ENCODE measurements at regions not wholly inside any gene's neighbourhood (a gene's known extent, or its start where the extent isn't known, plus 50 kb on each side); places are given as distances from the start of the nearest gene placed in this dataset.
A peak's percentile ranks its signal among the peaks of the same experiment; 100 is the strongest.

DNA sequence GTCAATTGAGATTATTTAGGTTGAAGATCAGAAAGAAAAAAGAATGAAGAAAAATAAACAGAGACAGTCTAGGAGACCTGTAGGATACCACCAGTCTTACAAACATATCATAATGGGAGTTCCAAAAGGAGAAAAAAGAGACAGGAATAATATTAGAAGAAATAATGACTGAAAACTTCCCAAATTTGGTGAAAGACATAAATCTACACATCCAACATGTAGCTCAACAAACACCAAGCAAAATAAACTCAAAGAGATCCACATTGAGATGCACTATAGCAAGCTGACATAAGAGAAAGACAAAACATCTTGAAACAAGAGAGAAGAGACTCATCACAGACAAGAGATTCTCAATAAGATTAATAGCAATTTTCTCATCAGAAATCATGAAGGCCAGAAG lies 274.0 kb downstream of the TFCP2L1 start:
- Histone ChIP-seq H3K4me3 (no peak overlapping the region), H3K27ac (no peak overlapping the region)

DNA sequence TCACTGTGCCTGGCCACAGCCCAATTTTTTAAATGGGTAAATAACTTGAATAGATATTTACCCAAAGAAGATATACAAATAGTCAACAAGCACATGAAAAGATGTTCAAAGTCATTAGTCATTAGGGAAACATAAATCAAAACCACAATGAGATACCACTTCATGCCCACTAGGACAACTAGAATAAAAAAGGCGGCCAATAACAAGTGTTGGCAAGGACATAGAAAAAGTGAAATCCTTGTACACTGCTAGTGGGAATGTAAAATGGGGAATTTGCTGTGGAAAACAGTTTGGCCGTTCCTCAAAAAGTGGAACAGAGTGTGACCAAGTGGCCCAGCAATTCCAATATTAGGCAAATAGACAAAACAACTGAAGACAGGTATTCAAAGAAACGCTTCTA lies 270.1 kb downstream of the TFCP2L1 start:
- Histone ChIP-seq H3K4me3 (no peak overlapping the region), H3K27ac (no peak overlapping the region)

DNA sequence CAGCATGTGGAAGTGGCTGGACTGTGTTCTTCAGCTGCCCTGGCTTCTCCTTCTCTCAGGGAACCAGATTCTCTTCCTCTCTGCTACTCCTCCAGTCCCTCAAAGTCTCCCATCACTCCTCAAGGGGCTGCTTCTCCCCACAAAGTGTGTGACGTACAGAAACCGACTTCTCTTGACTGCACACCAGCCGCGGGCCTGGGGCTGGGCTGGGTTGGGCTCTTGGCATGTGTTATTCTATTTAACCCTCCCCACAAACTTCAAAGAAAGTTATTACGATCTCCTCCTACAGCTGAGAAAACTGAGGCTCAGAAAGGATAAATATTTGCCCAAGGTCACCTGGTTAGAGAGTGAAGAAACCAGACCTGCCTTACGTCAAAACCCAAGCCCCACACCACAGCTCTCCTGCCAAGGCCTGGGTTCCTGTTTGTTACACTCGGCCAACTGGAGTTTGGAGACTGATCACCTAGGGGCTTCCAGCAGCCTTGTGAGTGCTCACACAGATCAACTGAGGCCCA lies 269.0 kb downstream of the TFCP2L1 start:
- H3K27ac ChIP-seq, result no peak overlapping the region
- no peak overlapping the region for H3K4me3 ChIP-seq

DNA sequence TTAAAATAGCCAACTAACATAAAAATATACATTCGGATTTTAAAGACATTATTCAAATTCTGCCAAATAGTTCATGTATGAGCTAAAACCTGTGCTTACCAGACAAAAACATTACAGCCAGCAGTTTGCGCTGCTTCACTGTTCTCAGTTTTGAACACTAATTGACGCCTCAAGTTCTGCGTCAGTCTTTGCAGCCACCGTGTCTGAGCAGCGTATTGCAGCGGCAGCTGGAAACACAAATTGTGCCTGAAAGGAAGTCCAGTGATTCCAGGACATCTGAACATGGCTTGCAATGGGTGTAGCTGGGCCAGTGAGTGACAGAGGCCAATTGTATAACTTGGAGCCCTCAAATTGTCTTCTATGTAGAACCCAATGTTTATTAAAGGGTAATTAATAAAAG lies 267.6 kb downstream of the TFCP2L1 start:
- Histone ChIP-seq H3K4me3 (no peak overlapping the region), H3K27ac (no peak overlapping the region)

DNA sequence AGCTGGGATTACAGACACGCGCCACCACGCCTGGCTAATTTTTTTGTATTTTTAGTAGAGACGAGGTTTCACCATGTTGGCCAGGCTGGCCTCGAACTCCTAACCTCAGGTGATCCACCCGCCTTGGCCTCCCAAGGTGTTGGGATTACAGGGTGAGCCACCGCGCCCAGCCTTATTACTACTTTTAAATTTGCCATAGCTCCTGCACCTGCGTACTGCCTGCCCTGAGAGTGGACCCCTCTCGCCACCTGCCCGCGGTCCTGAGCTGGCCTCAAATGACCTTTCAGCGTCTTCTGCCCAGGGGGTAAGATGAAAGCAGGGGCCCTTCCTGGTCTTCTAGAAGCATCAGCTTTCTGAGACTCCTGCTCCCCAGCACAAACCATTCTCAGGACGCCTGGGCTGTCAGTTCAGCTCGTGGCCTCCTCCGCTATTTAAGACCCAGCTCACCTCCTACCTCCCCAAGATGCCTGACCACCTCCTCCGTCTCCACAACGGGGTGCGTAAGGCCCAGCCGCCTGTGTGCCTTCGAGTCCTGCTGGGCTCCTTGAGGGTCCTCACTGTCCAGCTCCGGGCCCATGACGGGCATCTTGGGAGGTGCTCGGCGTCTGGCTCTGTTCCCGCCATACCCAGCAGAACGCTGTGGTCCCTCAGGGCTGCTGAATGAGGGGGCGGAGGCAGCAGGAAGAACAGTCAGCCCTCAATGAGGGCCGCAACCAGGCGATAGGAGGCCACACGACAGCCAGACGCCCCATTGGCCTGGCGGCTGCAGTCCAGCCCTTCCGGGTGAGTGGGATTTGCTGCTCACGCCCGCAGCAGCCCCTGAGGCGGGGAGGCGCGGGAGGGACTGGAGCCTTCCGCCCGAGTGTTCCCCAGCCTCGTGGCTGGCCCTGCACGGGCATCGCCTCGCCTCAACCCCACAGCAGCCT lies 266.6 kb downstream of the TFCP2L1 start:
- no peak overlapping the region for H3K4me3 ChIP-seq

DNA sequence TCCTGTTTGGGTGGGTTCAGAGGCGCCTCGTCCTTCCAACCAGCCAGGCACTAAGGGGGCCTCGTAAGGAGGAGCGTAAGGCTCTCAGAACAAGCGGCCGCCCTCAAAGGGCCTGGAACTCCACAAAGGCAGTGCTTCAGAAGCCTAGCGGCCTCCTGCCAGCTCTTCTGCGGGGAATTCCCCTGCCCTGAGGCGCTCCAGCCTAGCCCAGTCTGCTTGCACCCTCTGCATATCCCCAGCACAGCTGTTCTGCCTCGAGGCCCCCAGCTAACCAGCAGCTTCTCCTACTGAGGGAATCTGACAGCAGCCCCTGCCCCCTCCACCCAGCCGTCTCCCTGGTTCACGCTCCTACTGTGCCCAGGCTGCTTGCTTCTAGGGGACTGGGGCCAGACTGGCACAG lies 265.9 kb downstream of the TFCP2L1 start:
- Histone ChIP-seq H3K4me3 (no peak overlapping the region), H3K27ac (no peak overlapping the region)

More for the DNA sequence above, 266.6 kb downstream of the TFCP2L1 start:
- no peak overlapping the region for H3K27ac ChIP-seq

DNA sequence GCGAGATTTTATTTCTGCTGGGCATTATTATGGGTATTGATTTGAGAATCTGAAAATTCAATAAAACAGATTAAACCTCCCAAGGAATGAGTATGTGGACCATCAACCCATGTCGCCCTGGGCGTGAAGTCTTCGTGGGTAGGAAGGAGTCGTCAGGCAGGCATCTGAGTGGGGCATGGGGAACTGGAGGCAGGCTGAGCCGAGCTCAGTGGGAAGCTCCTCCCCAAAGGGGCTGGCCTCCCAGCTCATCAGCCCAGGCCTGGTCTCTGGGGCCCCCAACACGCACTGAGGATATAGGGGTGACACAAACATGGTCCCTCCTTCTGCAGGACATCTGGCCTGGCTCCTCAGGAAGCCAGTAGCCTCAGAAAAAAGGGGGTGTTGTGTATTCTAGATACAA lies 265.2 kb downstream of the TFCP2L1 start:
- Histone ChIP-seq H3K27ac (no peak overlapping the region), H3K4me3 (no peak overlapping the region)

DNA sequence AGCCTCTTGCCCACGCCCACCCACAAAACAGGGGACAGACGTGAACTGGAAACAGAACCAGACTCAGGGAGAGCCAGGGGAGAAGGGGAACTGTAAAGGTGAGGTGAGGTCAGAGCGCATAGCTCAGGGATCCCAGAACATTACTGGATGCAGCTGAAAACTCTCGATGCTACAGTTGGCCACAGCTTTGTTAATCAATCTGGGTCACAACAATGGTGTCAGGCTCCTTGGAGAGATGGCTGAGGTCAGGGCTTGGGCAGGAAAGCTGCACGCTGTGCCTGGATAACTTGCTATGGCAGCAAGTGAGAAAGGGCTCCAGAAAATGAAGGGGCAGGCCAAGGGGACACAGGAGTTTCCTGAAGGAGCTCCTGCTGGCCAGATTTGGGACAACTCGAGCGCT lies 263.3 kb downstream of the TFCP2L1 start:
- no peak overlapping the region for H3K4me3 ChIP-seq
- H3K27ac ChIP-seq, result no peak overlapping the region

DNA sequence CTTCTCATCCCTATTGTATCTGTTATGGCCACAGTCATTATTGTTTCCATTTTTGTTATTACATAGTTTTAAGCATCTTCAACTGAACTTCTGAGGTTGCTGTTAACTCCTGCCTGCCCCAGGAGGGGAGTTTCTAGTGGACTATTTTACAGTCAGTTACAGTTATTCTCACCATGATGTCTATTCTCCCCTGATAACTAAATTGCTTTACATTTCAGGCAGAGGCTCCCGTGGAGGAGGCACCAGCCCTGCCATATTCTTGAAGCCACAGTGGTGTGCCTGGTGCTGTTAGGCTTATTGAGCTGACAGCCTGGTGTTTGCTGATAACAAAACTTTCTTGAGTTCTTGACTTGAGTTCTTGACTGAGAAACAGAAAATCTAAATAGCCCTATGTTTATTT lies 256.4 kb downstream of the TFCP2L1 start:
- H3K27ac ChIP-seq, result no peak overlapping the region

DNA sequence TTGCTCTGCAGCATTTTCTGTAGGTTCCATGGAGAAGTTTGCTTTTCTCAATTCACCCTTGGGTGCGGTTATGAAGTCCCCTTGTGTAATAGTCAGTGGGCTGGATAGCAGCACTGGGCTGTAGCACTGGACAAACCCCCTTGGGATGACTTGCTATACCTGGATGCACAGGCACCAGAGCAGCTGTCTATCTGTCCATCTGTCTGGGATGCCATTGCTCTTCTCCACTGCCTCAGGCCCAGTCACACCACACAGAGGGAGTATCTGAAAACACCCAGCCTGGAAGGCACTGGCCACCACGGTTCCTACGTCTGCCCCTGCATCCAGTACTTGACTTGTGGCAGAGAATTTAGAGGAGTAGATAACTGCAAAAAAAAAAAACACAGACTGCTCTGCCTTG lies 254.5 kb downstream of the TFCP2L1 start:
- no peak overlapping the region for H3K4me3 ChIP-seq
- no peak overlapping the region for H3K27ac ChIP-seq

More for the DNA sequence above, 256.4 kb downstream of the TFCP2L1 start:
- H3K4me3 ChIP-seq, result no peak overlapping the region

DNA sequence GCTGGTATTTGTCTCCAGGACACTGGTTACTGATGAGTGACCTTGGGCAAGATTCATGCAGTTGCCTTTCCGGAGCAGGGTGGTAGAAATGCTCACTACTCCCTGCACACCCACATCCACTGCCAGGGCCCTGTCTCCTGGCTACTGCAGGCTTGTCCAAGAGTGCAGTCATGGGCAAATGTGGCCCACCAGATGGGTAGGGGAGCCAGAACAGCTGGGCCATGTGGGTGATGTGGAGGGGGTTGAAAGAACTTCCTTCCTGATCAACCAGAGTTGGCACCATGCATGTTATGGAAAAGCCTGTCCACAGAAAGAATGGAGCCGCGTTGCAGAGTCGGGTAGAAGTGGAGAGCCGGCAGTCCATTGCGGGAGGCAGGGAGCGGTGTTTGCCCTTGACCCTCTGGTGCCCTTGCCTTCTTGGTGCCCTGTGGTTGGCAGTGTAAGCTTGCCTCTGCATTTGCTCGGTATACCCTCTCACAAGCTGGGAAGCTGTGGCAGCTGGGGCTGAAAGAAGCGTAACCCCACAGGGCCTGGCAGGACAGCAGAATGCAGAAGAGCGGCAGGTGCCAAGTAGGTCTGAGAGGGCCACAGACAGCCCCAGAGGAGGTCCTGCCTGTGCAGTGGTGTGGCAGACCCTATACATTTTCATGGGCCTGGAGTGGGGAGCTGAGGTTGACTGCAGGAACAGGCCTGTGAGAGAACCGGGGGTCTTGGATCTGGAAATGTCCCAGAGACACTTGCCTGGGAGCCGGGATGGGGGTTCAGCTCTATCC lies 253.2 kb downstream of the TFCP2L1 start:
- no peak overlapping the region for H3K4me3 ChIP-seq
- H3K27ac ChIP-seq, result no peak overlapping the region

DNA sequence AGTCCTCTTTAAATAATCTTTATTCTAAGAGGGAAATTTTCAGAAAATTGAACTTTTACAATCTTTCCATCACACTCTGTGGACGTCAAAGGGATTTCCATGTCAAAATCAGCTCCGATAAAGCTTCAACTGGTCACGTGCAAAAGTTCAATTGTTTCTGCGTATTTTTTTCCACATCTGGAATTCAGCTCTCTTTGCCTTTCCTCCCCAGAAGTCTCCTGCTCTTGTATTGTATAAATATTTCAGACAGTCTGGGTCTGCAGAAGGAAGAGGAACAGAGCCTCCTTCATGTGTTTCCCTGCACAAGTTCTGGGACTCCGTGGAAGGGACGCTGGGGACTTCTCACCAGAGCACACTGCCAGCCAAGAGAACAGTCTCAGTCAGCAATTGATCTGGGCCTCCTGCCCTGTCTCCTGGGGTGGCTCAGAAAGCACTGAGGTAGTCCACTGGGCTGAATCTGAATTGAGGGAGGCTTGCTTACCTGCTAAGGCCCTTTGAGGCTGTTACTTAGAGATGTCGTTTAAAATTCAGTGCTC lies 251.5 kb downstream of the TFCP2L1 start:
- Histone ChIP-seq H3K27ac (no peak overlapping the region), H3K4me3 (no peak overlapping the region)

DNA sequence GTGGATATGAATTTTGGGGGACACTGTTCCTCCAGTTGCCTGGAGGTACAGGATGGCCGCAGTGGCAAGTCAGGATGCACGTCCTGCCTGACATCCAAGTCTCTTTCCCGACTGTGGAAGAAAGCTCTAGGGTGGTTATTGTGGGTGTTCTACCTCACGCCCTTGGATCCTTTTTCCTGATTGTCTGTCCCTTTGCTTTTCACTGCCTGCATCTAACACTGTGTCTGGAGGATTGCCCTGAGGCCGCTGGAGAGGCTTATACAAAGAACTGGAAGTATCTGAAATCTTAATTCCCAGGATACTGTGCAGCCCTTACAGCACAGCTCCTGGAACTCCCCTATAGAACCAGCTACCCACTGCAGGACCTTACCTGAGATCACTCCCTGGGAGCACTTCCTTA lies 250.5 kb downstream of the TFCP2L1 start:
- Histone ChIP-seq H3K27ac (no peak overlapping the region), H3K4me3 (no peak overlapping the region)

DNA sequence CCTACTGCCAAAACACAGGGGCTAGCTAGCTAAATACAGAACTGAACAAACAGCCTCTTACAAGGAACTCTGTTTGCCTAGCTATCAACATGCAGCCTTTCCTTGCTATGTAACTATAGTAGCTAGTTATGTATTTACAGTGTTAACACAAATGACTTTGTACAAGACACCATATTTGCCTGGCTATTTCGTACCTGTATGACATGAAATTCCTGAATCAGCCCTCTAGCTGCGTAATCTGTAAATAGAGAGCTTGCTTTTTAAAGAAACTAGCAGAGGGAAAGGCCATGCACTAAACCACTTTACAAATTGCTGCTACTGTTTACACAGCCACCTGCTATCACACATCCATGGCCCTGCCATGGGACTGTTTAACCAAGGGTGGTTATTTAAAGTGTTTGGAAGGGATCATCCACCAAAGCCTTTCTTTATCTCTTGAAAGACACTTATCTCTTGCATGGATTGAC lies 248.7 kb downstream of the TFCP2L1 start:
- H3K4me3 ChIP-seq, result no peak overlapping the region
- H3K27ac ChIP-seq, result no peak overlapping the region

DNA sequence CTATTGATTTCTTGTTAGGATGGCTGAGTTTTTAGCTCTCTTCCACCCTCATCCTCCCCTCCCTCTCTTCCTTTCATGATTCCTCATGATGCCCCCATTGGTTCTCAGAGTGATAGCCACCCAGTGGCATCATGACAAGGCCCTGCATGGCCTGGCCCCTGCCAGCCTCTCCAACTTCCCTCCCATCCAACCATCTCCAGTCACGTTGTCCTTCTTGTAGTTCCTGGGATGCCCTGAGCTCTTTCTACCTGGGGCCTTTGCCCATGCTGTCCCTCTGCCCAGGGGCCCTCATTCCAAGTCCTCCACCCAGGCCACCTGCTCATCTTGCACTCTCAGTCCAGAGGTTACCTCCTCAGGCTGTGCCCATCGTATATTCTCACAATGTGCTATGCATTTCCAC lies 247.5 kb downstream of the TFCP2L1 start:
- Histone ChIP-seq H3K4me3 (no peak overlapping the region), H3K27ac (no peak overlapping the region)

DNA sequence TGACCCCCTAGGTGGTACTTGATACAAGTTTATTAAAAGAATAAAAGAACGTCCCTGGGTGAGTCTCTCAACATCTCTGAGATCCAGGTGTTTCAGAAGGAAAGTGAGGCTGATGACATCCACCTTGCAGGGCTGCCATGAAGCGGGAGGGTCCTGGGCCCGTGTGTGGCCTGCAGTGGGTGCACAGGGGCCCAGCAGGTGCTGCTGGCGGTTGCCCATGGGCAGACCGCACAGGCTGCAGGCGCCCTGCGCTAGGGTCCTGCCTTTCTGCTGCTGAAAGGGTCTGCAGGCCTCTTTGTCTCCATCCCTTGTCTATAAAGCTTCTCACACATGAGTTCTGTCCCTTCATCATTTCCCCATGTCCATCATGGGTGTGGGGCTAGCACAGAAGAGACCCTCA lies 247.0 kb downstream of the TFCP2L1 start:
- Histone ChIP-seq H3K27ac (peak overlapping the region in 2 of 21 experiments; percentile 47 to 56), H3K4me3 (no peak overlapping the region)

DNA sequence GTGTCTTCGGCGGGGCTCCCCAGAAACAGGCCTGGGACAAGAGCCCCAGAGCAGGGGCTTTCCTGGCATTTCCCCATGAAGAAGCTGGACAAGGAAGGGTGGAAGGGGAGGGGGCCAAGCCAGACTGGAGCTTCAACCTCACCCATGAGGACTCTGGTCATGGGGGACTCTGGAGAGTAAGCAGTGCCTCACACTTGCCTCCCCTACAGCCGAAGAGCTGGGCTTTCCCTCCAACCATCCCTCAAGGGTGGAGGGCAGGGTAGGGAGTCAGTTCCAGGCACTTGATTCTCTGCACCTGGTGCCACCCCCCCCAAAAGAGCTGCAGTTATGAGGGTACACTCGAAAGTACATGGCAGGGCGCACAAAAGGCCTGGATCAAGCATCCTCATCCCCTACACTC lies 246.6 kb downstream of the TFCP2L1 start:
- peak overlapping the region in 3 of 21 experiments; percentile 37 to 56 (median 47) for H3K27ac ChIP-seq

DNA sequence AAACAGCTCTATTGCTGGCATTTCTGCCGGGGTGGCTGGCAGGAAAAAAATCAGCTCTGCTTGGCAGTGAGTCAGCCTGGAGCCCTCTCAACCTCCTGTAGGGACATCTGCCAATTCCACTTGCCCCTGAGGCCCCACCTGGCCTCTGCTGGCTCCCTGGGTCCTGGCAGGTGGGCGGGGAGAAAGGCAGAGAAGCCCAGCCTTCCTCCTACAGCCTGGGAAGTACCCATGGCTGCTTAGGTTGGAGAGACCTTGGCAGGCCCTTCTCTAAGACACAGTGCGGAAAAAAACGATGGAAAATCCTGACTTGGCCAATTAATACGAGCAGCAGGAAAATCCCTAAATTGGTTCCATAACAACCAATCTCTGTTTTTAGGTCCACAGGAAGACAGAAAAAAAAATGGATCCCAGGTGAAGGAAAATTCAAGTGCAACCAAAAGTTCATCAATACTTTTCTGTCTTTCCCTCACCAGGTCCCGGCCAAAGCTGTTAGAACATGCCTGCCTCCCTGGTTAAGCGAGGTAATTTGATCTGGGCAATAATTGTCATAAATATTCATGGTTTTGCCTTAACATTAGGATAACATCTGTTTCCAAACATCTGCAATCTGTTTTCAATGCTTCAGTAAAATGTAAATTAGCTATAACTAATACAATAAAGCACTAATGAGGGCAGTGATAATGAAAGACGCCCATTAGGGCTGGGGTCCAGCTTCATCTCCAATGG lies 245.9 kb downstream of the TFCP2L1 start:
- peak overlapping the region in 3 of 21 experiments; percentile 14 to 56 (median 50) for H3K27ac ChIP-seq
- H3K4me3 ChIP-seq, result no peak overlapping the region

More for the DNA sequence above, 246.6 kb downstream of the TFCP2L1 start:
- H3K4me3 ChIP-seq, result no peak overlapping the region

DNA sequence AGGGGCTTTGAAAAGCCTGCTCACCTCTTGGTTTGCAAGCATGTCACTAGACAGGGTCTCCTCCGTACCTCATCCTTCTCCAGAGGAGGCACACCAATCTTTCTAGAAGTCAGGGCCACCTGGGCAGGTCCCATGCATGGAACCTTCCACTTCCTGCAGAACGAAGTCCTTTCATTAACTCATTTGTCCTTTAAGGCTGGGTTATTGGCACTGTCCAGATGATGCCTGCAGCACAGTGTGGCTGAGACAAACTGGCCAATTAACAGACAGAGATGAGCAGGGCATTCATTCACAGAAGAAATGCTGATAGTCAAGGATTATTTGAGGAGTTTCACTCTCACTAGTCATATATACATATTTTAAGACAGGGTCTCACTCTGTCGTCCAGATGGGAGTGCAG lies 245.3 kb downstream of the TFCP2L1 start:
- Histone ChIP-seq H3K27ac (peak overlapping the region in 2 of 21 experiments; percentile 14 to 50), H3K4me3 (no peak overlapping the region)

DNA sequence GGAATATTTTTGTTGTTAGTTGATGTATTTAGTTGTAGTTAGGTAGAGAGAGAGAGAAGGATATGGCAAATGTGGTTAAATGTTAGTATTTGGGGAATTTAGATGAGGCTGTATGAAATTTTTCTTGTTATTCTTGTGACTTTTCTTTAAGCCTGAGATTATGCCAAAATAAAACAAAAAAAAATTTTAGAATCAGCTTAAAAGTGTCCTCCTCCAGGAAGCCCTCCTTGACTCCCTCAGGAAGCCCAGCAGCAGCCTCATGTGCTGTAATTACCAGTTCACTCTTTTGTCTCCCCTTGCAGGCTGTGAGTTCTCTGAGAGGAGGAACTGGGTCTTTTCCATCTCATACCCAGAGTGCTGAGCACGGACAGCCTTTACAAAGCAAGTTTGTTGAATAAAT lies 243.5 kb downstream of the TFCP2L1 start:
- Histone ChIP-seq H3K4me3 (no peak overlapping the region), H3K27ac (no peak overlapping the region)
